ENCODE measurements at regions not wholly inside any gene's neighbourhood (a gene's known extent, or its start where the extent isn't known, plus 50 kb on each side); places are given as distances from the start of the nearest gene placed in this dataset.

DNA sequence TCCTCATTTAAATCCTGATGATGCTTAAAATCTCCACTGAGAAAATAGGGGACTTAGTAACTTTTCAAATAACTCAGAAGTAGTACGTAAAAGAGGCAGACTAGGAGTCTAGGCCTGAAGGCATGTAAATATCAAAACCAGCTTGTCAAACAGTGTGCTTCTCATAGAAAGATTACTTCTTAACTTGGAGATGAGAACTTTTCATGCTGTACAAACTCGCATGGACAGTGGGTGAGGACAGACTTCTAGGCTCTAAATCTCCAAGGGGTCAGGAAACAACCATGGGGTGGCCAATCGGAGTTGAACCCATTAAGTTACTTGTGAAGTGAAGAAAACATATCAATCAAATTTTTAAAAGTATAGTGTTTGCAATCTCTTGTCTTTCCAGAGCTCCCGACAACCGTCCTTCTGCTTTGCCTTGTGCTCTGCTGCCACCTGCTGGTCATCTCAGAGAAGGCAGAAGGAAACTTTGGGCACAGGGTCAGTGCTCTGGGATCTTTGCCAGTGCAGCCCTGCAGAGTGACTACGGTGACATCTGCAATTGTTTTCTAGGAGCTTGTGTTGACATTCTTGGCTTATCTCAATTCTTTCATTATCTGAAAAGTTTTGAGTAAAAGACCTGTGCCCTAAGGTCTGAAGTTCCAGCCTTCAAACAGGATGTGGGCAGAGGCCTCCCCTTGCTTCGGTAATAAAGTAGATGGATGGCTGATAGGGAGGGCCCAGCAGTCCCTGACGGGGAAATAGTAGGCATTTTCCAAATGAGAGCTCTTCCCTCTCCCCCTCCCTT, 105.1 kb upstream of the PDE4B start:
- peak; percentile 68 for DNase-seq (ENCODE audit: low read depth)

DNA sequence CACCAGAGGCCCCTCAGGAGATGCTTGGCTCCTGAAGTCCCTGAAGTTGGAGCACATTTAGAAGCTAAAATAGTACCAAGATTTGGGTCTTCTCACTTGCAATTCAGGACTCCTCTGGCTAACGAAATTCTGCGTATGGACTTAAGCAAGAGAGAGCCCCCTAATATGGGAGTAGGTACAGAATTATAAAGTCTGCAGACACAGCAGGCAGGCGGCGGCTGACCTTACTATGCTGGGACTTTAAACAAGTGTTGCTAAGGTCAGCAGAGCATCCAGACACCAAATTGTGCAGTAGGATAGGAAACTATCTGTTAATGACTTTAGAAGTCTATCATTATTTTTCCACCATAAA, 104.5 kb upstream of the PDE4B start:
- no peak for DNase-seq (ENCODE audit: low read depth)

DNA sequence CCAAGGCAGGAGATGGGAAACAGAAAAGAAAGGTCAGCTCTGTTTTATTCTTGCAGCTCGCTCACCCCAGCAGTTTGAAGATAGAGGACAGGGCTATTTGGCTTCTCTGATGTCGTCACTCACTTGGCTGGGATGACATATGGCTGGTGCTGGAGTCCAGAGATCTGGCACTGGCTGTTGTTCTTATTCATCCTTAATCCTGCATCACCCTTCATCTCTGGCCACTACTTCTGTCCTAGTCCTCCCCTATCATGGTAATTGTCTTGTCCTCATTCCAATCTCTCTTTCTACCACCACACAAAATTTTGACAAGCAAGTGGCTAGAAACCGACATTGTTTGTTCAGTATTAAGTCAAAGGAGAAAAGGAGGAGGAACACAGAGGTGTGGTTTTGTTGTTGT, 103.8 kb upstream of the PDE4B start:
- no peak for DNase-seq (ENCODE audit: low read depth)

DNA sequence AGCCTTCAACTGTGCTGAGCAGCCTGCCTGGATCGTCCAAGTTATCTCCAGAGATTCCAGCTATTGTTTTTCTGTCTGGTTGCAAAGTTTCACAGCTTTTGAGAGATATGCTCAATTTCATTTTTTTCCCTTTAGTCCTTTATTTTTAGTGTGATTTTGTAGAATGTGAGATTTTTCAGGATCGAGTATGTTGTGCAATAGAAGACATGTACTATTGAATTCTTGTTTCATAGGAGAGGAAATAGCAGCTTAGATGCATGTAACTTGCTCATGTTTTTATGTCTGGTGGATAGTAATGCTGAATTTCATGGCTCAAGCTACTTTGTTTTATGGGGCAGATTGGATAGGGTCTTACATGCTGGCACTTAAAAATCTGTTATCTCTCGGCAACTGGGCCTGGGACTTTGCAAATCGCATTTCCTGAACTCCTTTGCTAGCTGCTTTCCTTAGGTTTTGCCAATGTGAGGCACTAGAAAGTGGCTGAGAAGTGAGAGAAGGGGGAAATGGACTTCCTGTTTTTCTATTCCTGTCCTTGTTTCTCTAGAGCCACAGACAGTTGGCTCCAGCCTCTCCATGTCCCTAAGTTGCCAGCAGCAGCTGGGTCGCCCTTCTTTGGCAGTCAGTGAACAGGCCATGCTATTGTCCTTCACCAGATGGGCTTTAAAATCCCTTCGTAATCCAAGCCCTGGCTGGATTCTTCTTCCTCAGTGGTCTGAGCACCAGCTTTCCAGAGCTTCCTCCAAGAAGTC, 101.4 kb upstream of the PDE4B start:
- DNase-seq (ENCODE audit: low read depth), result no peak

DNA sequence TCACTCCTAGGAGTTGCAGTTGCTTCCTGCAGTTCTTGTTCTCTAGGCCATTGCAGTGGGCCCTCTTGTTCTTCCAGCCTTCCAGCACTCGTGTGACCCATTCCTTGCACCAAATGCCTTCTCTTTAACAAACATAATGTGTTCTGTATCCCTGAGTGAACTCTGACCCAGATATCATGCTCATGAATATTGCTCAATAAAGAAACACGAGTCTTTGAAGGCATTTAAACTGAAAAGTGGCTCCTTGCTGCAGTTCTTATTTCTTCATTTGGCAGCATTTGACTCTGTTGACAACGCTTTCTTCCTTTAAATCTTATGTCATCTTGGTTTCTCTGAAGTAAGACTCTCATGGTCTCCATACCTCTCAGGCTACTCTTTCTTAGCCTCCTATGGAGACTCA, 100.7 kb upstream of the PDE4B start:
- DNase-seq (ENCODE audit: low read depth), result no peak

DNA sequence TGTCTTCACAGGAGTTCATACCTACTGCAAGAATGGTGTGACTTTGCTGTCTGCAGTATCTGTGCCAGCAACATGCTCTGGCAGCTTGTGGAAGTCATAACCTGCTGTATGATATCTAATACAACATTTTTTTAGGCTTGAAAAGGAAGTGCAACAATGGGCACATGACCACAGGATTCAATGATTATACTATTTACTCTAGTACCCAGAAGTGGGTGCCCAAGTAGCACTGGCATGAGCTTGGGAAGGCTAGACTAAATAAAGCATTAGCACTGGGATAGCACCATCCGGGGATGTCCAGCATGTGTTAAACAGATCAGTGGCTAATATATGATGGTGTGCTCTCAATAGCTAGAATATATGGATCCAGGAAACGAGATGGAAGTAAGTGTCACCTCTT, 98.6 kb upstream of the PDE4B start:
- DNase-seq (ENCODE audit: low read depth), result no peak

DNA sequence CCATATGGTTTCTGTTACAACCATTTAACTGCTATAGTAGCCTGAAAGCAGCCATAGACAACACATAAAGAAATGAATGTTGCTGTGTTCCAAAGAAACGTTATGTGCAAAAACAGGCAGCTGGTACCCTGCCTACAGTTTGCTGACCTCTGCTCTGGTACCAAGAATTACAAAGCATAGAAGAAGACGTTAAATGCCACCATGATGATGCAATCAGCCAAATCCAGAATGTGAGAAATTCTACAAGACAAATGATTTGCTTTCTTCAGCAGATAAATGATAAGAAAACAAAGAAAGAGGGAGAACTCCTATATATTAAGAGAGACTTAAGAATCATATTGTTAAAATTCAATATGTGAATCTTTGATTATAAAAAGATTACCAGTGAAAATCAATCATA, 97.8 kb upstream of the PDE4B start:
- DNase-seq (ENCODE audit: low read depth), result no peak

DNA sequence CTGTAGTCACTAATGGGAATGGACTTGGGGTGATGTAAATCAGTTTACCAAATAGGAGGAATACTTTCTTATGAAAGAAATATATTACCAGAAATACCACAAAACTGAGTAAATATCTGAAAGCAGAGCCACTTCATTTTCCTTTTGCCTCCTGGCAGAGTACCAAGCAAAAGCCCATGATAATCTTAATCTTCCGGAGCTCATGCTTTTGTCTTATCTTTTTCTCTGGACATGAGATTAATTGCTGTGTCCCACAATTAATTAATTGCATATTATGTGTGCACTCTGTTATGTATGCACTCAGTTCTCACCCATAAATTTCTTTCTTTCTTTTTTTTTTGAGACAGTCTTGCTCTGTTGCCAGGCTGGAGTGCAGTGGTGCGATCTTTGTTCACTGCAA, 94.1 kb upstream of the PDE4B start:
- DNase-seq (ENCODE audit: low read depth), result no peak

DNA sequence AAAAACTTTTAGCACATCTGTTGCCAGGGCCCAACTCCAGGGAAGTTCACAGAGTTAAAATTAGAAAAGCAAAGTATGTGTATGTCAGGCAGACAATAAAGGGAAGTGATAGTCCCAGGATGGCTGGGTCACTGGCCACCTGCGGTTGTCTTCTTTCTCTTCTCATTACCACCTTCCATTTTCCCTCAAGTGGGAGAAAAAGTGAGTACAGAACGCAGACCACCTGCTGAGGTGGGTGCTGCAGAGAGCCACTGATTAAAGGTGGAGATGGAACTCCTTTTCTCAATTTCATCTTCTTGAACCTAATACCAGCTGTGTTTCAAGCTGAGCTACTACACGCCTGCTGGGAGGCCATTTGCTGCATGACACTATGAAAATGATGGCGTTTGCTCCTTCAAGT, 88.8 kb upstream of the PDE4B start:
- no peak for DNase-seq (ENCODE audit: low read depth)

DNA sequence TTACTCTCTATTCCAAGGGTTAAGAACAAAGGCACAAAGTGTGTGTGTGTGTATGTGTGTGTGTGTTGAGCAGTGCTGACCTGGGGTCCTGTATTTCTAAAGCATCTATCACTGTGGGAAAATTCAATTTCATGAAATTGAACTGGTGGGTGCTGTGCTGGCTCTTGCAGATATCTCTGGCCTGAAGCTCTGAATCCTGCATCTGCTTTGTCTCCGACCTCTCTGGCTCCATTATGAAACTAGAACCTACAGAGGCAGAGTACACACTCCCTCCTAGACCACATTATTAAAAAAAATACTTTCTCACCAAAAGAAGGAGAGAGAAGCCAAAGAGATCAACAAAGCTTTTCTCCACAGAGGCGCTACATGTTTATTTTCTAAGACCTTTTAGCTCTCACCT, 88.4 kb upstream of the PDE4B start:
- no peak for DNase-seq (ENCODE audit: low read depth)

DNA sequence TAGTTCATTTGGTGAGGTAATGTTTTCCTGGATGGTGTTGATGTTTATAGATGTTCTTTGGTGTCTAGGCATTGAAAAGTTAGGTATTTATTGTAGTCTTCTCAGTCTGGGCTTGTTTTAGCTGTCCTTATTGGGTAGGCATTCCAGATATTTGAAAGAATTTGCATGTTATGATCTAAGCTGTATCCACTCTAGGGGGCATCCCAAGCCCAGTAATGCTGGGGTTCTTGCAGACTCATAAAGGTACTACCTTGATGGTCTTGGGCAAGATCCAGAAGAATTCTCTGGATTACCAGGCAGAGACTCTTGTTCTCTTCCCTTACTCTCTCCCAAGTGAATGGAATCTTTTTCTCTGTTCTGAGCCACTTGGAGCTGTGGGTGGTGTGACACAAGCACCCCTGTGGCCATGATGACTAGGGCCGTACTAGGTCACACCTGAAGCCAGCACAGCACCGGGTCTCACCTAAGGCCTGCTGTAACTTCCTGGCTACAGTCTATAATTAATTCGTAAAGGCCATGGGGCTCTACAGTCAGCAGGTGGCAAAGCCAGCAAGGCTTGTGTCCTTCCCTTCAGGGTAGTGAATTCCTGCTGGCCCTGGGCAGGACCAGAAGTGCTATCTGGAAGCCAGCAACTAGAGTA, 74.8 kb upstream of the PDE4B start:
- no peak for DNase-seq (ENCODE audit: low read depth)

DNA sequence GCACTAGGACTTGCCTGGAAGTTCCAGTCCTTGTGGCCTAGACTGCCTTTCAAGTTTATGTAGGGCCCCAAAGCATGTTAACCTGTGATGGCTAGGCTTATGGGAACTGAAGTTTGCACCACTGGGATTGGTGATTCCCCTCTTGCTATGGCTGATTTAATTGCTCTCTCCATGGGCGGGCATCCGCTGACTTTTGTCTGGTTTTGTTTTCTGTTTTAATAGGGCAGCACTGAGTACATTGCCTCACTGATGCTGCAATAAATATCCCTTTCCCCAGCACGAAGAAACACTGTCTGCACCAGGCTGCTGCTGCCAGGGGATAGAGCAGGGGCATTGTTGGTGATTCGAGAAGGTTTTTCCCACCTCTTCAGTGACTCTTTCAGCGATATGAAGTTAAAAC, 73.3 kb upstream of the PDE4B start:
- no peak for DNase-seq (ENCODE audit: low read depth)

DNA sequence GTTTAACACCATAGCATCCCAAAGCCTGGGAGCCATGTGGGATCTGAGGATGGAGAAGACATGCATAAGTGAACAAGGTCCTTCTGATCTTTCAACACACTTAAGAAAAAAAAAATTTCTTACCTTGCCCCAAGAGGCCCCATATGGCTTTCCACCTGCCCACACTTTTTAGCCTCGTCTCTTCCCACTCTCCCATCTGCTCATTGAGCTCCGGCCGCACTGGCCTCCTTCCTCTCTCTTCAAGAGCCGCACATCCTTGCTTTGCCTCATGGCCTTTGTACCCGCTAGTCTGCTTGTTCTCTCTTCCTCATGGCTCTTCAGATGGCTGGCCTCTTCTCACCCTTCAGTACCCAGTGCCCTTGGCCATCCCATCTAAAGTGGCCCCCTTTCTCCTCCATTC, 70.2 kb upstream of the PDE4B start:
- DNase-seq (ENCODE audit: low read depth), result no peak

DNA sequence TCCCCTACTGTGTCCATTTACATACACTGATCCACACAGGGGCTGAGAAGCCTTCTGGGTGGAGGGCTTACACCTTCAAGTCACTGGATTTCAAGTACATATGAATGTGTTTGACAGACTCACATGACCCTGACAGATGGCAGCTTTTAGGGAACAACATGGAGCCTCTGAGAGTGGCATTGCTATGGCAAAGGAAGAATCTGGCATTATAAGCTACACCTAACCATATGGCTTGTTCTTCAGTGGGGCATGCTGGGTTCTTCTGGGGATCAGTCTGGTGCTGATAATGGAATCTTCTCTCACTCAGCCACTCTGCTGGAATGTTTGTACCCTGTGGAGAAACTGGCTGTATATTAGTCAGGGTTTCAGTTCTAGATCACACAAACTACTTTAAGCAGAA, 68.5 kb upstream of the PDE4B start:
- no peak for DNase-seq (ENCODE audit: low read depth)

DNA sequence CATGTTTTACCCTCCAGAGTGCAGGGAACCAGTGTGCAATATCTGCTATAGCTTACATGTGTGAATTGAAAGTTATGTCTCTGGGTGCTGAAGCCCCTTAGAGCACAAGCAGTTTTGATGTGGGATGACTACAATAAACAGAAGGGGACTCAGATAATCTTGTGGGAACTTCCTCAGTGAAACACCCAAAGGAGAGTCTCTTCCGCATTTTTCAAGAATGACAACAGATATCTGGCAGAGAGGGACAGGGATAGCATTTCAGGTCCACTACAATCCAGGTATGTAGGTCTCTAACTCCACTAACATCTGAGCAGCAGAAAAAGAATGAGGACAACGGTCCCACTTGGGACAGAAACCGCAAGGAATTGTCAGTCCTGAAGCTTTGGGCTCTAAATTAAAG, 67.6 kb upstream of the PDE4B start:
- DNase-seq (ENCODE audit: low read depth), result no peak

DNA sequence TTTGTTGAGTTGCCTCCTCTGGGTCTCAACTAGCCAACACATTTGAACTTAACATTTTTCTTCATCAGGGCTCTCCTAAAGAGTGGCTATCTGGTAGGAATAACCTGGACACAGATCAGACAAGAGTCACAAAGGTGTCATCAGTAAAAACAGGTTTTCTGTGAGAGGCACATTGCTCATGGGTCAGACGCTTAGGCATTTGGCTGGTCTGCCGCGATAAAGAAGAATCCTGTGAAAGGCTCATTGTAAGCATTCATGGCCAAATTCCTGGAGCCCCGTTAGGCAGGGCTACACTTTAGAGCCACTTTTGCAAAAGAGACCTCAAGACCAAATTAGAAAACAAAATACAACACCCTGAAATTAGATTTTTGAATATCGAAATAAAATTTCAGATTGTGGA, 64.2 kb upstream of the PDE4B start:
- DNase-seq (ENCODE audit: low read depth), result no peak

DNA sequence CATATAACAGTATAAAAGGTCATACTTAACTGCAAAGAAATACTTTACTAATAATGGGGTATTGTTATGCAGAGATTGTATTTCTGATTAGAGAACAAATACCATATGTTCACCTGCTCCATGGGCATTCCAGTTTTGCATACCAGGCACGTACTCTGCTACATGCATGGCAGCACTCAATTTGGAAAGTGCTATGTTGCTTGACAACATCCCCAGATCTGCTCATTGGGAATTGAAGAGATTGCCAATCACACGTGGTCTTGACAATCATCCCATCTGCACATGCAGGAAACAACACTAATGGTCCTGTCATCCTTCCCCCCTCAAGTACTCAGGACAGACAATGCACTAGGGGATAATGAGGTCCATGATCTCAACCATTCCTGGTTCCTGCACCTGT, 63.4 kb upstream of the PDE4B start:
- DNase-seq (ENCODE audit: low read depth), result no peak

DNA sequence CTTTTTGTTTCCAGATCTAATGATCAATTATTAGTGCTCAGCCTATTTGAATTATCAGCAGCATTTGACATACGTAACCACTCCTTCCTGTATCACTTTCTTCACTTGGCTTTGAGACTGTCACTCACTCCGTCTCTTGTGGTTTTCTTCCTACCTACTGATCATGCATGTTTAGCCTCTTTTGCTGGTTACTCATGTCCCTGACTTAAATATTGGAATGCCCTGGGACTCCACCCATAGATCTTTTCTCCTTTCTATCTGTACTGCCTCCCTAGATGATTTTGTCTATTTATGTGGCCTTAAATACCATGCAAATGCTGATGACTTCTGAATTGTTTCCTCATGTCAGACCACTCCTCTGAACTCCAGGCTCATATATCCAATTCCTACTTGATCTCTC, 57.7 kb upstream of the PDE4B start:
- no peak for DNase-seq (ENCODE audit: low read depth)

DNA sequence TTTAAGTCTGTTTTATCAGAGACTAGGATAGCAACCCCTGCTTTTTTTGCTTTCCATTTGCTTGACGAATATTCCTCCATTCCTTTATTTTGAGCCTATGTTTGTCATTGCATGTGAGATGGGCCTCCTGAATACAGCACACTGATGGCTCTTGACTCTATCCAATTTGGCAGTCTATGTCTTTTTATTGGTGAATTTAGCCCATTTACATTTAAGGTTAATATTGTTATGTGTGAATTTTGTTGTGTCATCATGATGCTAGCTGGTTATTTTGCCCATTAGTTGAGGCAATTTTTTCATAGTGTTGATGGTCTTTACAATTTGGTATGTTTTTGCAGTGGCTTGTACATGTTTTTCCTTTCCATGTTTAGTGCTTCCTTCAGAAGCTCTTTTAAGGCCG, 50.7 kb upstream of the PDE4B start:
- DNase-seq (ENCODE audit: low read depth), result no peak

All from activated gamma-delta T cell treated with anti-CD3 and anti-CD28 coated beads, Interleukin-2, amount 50 U/mL, for 16 hours (primary cell).